Adrenal gland (tissue), 5 donors: ENCODE measurements at regions not wholly inside any gene's neighbourhood (a gene's known extent, or its start where the extent isn't known, plus 50 kb on each side); places are given as distances from the start of the nearest gene placed in this dataset.

Experiments
- CTCF ChIP-seq, 6 experiments: fragments of 450-650 bp in 4 of 6; fragments of 200-600 bp in 2 of 6; sonication (generic) in 1 of 6; IDR thresholded peaks; 1 replicate in 5 of 6; 2 replicates in 1 of 6; pipeline versions ENCODE4 v1.5.1 to v1.8.0; 2016 to 2021; ENCODE audit warnings: antibody characterized with exemption in 6 of 6, mild to moderate bottlenecking in 2 of 6, moderate library complexity in 1 of 6
- POLR2A ChIP-seq, 2 donors: fragments of 450-650 bp; IDR thresholded peaks; one replicate each; pipeline ENCODE4 v1.6.1; 2017; ENCODE audit warnings: antibody characterized with exemption in 2 of 2, mild to moderate bottlenecking in 2 of 2, moderate library complexity in 1 of 2
- donor health status: DM: no; HTN: no; CAD: no.

GRCh38 chr9:2925016-2925415 is 81.1 kb upstream of the PUM3 start:
- no peak for TF ChIP-seq CTCF (IDR thresholded peaks at IDR 0.05)
- TF ChIP-seq POLR2A (IDR thresholded peaks at IDR 0.05), result no peak
